SK-N-SH treated with all-trans-retinoic acid at 6 μM for 48 hours (cell line): ENCODE measurements at regions not wholly inside any gene's neighbourhood (a gene's known extent, or its start where the extent isn't known, plus 50 kb on each side); places are given as distances from the start of the nearest gene placed in this dataset.

Source experiments
- ATAC-seq: fragments of 200-7000 bp; cut with Tn5 transposase; 3 replicates; pipeline ENCODE4 v1.9.1; 2020; ENCODE audit warnings: mild to moderate bottlenecking, moderate library complexity
- ARNTL ChIP-seq: fragments of 450-650 bp; formaldehyde crosslinking; IDR thresholded peaks from 2 replicates; pipeline ENCODE4 v1.5.0; 2020; ENCODE audit warnings: low read depth, mild to moderate bottlenecking, moderate library complexity, borderline replicate concordance
- BACH2 ChIP-seq: fragments of 250-450 bp; sonication (Bioruptor Pico); IDR thresholded peaks from 2 replicates; pipeline ENCODE4 v1.9.0; 2021; ENCODE audit warnings: mild to moderate bottlenecking, borderline replicate concordance
- CSDC2 ChIP-seq: fragments of 250-450 bp; sonication (Bioruptor Pico); IDR thresholded peaks from 2 replicates; pipeline ENCODE4 v1.5.0; 2020; ENCODE audit warnings: mild to moderate bottlenecking, moderate library complexity
- ESRRG ChIP-seq: fragments of 250-450 bp; sonication (Bioruptor Pico); IDR thresholded peaks from 2 replicates; pipeline ENCODE4 v1.6.1; 2021; ENCODE audit warnings: mild to moderate bottlenecking
- ISL1 ChIP-seq: fragments of 250-450 bp; sonication (Bioruptor Pico); IDR thresholded peaks from 2 replicates; pipeline ENCODE4 v2.1.2; 2022; ENCODE audit warnings: mild to moderate bottlenecking, moderate library complexity
- PPARA ChIP-seq: fragments of 250-450 bp; sonication (Bioruptor Pico); IDR thresholded peaks from 2 replicates; pipeline ENCODE4 v1.5.0; 2020; ENCODE audit warnings: mild to moderate bottlenecking, borderline replicate concordance
- RARB ChIP-seq: fragments of 250-450 bp; sonication (Bioruptor Pico); IDR thresholded peaks from 2 replicates; pipeline ENCODE4 v1.8.0; 2021; ENCODE audit warnings: mild to moderate bottlenecking, moderate library complexity
- TCF4 ChIP-seq: fragments of 250-450 bp; sonication (Bioruptor Pico); IDR thresholded peaks from 2 replicates; pipeline ENCODE4 v1.8.0; 2021; ENCODE audit warnings: mild to moderate bottlenecking, moderate library complexity, borderline replicate concordance
- TOX ChIP-seq: fragments of 250-450 bp; sonication (Bioruptor Pico); IDR thresholded peaks from 2 replicates; pipeline ENCODE4 v1.8.0; 2021; ENCODE audit warnings: mild to moderate bottlenecking, moderate library complexity, borderline replicate concordance
- ZC3H10 ChIP-seq: fragments of 250-450 bp; sonication (Bioruptor Pico); IDR thresholded peaks from 2 replicates; pipeline ENCODE4 v1.5.1; 2021; ENCODE audit warnings: mild to moderate bottlenecking, moderate library complexity
- ZFP3 ChIP-seq: fragments of 250-450 bp; sonication (Bioruptor Pico); IDR thresholded peaks from 2 replicates; pipeline ENCODE4 v1.5.0; 2020; ENCODE audit warnings: mild to moderate bottlenecking, moderate library complexity
- ZFP30 ChIP-seq: fragments of 450-650 bp; formaldehyde crosslinking; IDR thresholded peaks from 2 replicates; pipeline ENCODE4 v1.5.0; 2022; ENCODE audit warnings: mild to moderate bottlenecking, moderate library complexity
- ZNF565 ChIP-seq: fragments of 450-650 bp; formaldehyde crosslinking; conservative IDR thresholded peaks from 2 replicates; pipeline ENCODE4 v1.5.0; 2020; ENCODE audit warnings: low read depth, mild to moderate bottlenecking, moderate library complexity
- ZNF8 ChIP-seq: fragments of 450-650 bp; formaldehyde crosslinking; IDR thresholded peaks from 2 replicates; pipeline ENCODE4 v1.5.0; 2020; ENCODE audit warnings: mild to moderate bottlenecking, moderate library complexity
- TF ChIP-seq, protein P1 (sequence below): fragments of 250-450 bp; sonication (Bioruptor Pico); IDR thresholded peaks from 2 replicates; pipeline ENCODE4 v1.5.1; 2021; ENCODE audit warnings: mild to moderate bottlenecking, moderate library complexity
- TF ChIP-seq, protein P2 (sequence below): fragments of 250-450 bp; sonication (Bioruptor Pico); IDR thresholded peaks from 2 replicates; pipeline ENCODE4 v1.5.0; 2020; ENCODE audit warnings: mild to moderate bottlenecking, moderate library complexity
- TF ChIP-seq, protein P3 (sequence below): fragments of 250-450 bp; sonication (Bioruptor Pico); IDR thresholded peaks from 2 replicates; pipeline ENCODE4 v1.5.1; 2020; ENCODE audit warnings: low read depth, mild to moderate bottlenecking, moderate library complexity
- TF ChIP-seq, protein P4 (sequence below): fragments of 250-450 bp; sonication (Bioruptor Pico); IDR thresholded peaks from 2 replicates; pipeline ENCODE4 v1.8.0; 2021; ENCODE audit warnings: low read depth, mild to moderate bottlenecking, moderate library complexity, borderline replicate concordance

DNA sequence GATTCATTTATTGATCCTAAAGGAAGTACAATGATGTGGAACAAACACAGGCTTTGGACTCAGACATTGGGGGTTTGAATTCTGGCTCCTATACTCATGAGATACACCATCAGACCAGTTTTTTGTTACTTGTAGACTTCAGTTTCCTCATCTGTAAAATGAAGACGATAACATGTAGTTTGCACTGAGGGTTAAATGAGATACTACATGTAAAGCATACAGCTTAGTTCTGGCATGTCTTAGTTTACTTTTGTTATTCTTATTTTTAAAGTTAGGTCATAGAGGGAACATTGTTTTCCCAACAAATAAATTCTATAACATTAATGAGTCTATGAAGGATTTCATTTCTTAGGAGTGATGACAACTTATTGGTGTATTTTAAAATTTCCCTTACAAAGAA is 183.5 kb upstream of the FAM3C start (continued):
- TF ChIP-seq ZFP3 (CRISPR knock-in tag) (no peak), ISL1 (CRISPR knock-in tag) (no peak), TCF4 (CRISPR knock-in tag) (no peak), BACH2 (CRISPR knock-in tag) (no peak)

DNA sequence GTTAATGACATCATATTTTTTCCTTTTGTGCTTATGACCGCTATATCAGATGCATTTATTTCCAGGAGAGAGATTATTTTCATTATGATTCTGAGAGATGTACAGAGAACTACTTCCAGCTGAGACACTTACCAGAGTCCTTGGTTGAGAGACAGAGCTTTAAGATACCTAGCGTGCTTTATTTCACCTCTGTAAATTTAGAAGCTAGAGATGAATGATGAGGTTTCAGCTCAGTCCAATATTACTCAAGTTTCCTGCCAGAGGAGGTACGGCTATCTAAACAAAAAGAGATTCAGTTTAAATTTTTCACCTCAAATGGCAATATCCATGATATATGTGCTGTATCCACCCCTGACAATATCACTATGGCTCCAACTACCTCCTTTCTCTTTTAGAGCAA is 182.6 kb upstream of the FAM3C start:
- no peak for ATAC-seq

DNA sequence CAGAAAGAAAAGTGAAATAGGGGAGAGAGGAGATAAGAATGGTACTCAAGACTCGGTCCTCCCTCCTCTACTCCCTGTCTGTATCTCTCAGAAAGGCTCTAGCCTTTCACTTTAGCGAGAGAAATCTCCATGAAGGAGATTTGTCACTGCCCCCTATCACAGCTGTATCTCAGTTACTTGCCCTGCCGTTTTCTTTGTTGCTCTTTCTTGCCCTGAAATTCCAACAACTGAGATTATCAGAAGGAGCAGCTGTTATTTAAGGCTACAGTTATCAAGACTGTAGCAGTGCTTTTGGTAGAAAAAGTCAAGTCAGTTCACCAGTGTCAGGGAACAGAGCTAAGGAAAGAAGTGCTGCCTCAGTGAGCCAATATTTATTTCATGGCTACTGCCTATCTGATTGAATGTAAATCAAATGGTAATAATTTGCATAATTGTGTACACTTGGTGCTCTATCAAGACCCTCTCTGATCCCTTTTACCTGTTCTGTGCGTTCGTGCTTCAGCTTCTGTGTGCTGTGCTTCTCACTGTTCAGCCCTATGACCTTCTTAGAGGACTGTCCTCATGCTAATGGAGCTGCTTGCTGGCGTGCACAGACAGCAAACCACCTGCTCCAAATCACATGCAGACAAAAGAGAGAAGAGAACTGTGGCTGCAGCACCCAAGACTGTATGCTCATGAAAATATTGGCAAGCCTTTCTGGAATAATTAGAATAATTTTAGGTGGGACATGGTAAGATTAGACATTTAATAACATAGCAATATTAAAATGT is 180.2 kb upstream of the FAM3C start:
- no peak for ATAC-seq
- no peak for TF ChIP-seq ZFP3 (CRISPR knock-in tag)
- no peak for TF ChIP-seq TOX (CRISPR knock-in tag)
- no peak for TF ChIP-seq BACH2 (CRISPR knock-in tag)

More for the DNA sequence above, 182.6 kb upstream of the FAM3C start:
- no peak for TF ChIP-seq ZNF8 (CRISPR knock-in tag)
- TF ChIP-seq BACH2 (CRISPR knock-in tag): no peak
- TF ChIP-seq, protein P1, sequence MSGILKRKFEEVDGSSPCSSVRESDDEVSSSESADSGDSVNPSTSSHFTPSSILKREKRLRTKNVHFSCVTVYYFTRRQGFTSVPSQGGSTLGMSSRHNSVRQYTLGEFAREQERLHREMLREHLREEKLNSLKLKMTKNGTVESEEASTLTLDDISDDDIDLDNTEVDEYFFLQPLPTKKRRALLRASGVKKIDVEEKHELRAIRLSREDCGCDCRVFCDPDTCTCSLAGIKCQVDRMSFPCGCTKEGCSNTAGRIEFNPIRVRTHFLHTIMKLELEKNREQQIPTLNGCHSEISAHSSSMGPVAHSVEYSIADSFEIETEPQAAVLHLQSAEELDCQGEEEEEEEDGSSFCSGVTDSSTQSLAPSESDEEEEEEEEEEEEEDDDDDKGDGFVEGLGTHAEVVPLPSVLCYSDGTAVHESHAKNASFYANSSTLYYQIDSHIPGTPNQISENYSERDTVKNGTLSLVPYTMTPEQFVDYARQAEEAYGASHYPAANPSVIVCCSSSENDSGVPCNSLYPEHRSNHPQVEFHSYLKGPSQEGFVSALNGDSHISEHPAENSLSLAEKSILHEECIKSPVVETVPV: no peak
- TF ChIP-seq CSDC2 (CRISPR knock-in tag): no peak
- no peak for TF ChIP-seq PPARA
- TF ChIP-seq ZC3H10 (CRISPR knock-in tag): no peak
- TF ChIP-seq RARB (CRISPR knock-in tag): no peak
- TF ChIP-seq ZNF565: no peak
- TF ChIP-seq ZFP30 (CRISPR knock-in tag): no peak
- TF ChIP-seq TOX (CRISPR knock-in tag): no peak
- TF ChIP-seq, all 23 proteins: peak for 0

DNA sequence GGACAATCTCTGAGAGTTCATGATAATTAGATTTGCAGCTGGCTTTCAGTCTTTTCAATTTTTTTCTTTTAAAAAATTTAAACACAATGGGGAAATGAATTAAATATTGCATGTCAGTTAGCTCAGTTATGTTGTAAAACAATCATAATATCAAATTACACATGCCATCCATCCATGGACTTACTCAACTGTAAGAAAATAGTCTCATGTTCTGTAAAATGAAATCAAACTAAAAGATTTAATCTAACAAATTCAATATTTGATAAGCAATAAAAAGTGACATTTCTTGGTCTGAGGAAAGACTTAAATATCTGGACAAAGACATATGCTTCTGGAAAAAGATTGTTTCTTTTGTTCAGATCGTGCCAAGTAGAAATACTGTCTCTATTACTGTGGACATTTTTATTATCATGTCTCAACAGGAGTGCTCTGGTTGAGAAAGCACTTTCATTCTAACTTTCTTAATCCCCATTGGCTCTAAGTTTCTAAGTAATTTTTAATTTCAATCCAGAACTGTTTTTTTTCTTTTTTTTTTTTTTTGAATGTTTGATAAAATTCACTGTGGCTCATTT is 179.2 kb upstream of the FAM3C start:
- TF ChIP-seq ESRRG: no peak
- no peak for TF ChIP-seq ARNTL (CRISPR knock-in tag)
- TF ChIP-seq ZC3H10 (CRISPR knock-in tag): no peak
- ATAC-seq: peak; percentile 65

DNA sequence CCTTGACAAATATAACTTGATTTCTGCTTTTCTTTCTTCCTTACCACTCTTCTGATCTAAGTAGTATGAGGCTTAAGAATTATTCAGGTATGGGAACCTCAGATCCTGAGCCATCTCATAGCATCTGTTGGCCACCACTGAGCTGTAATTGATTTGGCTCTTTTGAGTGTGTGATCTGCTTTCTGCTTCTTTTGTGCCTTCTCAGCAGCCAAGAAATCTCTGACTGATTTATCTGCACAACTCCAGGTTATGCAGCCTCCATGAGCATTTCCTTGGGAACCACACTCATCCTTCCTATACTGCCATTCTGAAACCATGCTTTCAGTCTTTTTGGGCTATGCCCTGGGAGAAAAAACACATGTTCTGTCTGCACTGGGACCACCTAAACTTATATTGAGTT is 178.0 kb upstream of the FAM3C start:
- TF ChIP-seq ZFP3 (CRISPR knock-in tag) (no peak), CSDC2 (CRISPR knock-in tag) (no peak)
- TF ChIP-seq, protein P2, sequence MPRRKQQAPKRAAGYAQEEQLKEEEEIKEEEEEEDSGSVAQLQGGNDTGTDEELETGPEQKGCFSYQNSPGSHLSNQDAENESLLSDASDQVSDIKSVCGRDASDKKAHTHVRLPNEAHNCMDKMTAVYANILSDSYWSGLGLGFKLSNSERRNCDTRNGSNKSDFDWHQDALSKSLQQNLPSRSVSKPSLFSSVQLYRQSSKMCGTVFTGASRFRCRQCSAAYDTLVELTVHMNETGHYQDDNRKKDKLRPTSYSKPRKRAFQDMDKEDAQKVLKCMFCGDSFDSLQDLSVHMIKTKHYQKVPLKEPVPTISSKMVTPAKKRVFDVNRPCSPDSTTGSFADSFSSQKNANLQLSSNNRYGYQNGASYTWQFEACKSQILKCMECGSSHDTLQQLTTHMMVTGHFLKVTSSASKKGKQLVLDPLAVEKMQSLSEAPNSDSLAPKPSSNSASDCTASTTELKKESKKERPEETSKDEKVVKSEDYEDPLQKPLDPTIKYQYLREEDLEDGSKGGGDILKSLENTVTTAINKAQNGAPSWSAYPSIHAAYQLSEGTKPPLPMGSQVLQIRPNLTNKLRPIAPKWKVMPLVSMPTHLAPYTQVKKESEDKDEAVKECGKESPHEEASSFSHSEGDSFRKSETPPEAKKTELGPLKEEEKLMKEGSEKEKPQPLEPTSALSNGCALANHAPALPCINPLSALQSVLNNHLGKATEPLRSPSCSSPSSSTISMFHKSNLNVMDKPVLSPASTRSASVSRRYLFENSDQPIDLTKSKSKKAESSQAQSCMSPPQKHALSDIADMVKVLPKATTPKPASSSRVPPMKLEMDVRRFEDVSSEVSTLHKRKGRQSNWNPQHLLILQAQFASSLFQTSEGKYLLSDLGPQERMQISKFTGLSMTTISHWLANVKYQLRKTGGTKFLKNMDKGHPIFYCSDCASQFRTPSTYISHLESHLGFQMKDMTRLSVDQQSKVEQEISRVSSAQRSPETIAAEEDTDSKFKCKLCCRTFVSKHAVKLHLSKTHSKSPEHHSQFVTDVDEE (CRISPR knock-in tag): no peak
- TF ChIP-seq, protein P3, sequence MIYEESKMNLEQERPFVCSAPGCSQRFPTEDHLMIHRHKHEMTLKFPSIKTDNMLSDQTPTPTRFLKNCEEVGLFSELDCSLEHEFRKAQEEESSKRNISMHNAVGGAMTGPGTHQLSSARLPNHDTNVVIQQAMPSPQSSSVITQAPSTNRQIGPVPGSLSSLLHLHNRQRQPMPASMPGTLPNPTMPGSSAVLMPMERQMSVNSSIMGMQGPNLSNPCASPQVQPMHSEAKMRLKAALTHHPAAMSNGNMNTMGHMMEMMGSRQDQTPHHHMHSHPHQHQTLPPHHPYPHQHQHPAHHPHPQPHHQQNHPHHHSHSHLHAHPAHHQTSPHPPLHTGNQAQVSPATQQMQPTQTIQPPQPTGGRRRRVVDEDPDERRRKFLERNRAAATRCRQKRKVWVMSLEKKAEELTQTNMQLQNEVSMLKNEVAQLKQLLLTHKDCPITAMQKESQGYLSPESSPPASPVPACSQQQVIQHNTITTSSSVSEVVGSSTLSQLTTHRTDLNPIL (CRISPR knock-in tag): no peak
- TF ChIP-seq, protein P4, sequence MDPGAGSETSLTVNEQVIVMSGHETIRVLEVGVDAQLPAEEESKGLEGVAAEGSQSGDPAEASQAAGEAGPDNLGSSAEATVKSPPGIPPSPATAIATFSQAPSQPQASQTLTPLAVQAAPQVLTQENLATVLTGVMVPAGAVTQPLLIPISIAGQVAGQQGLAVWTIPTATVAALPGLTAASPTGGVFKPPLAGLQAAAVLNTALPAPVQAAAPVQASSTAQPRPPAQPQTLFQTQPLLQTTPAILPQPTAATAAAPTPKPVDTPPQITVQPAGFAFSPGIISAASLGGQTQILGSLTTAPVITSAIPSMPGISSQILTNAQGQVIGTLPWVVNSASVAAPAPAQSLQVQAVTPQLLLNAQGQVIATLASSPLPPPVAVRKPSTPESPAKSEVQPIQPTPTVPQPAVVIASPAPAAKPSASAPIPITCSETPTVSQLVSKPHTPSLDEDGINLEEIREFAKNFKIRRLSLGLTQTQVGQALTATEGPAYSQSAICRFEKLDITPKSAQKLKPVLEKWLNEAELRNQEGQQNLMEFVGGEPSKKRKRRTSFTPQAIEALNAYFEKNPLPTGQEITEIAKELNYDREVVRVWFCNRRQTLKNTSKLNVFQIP (CRISPR knock-in tag): no peak
- no peak for ATAC-seq
